Endothelial cell of umbilical vein (primary cell): ENCODE measurements at regions not wholly inside any gene's neighbourhood (a gene's known extent, or its start where the extent isn't known, plus 50 kb on each side); places are given as distances from the start of the nearest gene placed in this dataset.

ENCODE experiments used
- BruUV-seq: library from RNA; stranded (reverse); fragments of 400-500 nt; replicated peaks from 2 replicates; lab custom pipeline; 2021; lab: Mats Ljungman, UMichigan
- CTCF ChIA-PET: fragments of 300-600, 350-600 bp; sonication (Branson Sonifier 250); formaldehyde crosslinking; loops from one replicate; lab custom pipeline; 2021; ENCODE audit warnings: antibody characterized with exemption, inconsistent platforms; lab: Charles Lee
- POLR2A ChIA-PET: fragments of 300-600, 350-600 bp; sonication (Branson Sonifier 250); formaldehyde crosslinking; loops from one replicate; lab custom pipeline; 2021; ENCODE audit warnings: antibody characterized with exemption, inconsistent platforms; lab: Charles Lee
- DNase-seq: peaks from one replicate; pipeline ENCODE4 v3.0.0-alpha.2; 2011; ENCODE audit warnings: low read depth, low spot score
- FAIRE-seq: peaks from 2 replicates; lab custom pipeline; 2011; peaks lifted over from hg19 to GRCh38; lab: Jason Lieb, UNC
- H2AFZ ChIP-seq: 2 replicates; pipeline ENCODE4 v1.6.0; 2012; ENCODE audit warnings: low read depth, low read length, control low read depth, inconsistent platforms
- H3K27ac ChIP-seq: 2 replicates; pipeline ENCODE4 v1.5.1; 2011; ENCODE audit warnings: low read depth, mild to moderate bottlenecking, control low read depth, low read length, moderate library complexity; ENCODE audit not compliant: insufficient read depth
- H3K27me3 ChIP-seq, 2 experiments: 2 replicates each; pipeline versions ENCODE4 v1.6.0 to v1.6.1; 2011; ENCODE audit warnings: low read length in 2 of 2, mixed read lengths in 1 of 2; ENCODE audit not compliant: control insufficient read depth in 2 of 2, insufficient read depth in 2 of 2
- H3K36me3 ChIP-seq, 2 experiments: 2 replicates in 1 of 2; 3 replicates in 1 of 2; pipeline ENCODE4 v1.5.1; 2011; ENCODE audit warnings: low read length in 2 of 2, mild to moderate bottlenecking in 1 of 2, moderate library complexity in 1 of 2; ENCODE audit not compliant: control insufficient read depth in 2 of 2, insufficient read depth in 2 of 2; ENCODE audit errors: extremely low read depth in 1 of 2
- H3K4me1 ChIP-seq: 3 replicates; pipeline ENCODE4 v1.5.1; 2011; ENCODE audit warnings: mild to moderate bottlenecking, low read length; ENCODE audit not compliant: control insufficient read depth, insufficient read depth; ENCODE audit errors: extremely low read depth
- H3K4me2 ChIP-seq: 2 replicates; pipeline ENCODE4 v1.6.1; 2011; ENCODE audit warnings: low read length, control low read depth, mixed read lengths; ENCODE audit not compliant: insufficient read depth
- H3K4me3 ChIP-seq, 3 experiments: fragments of 200-600 bp in 1 of 3; sonication (generic), shearing (Covaris generic) in 1 of 3; replicated peaks in 1 of 3; 2 replicates each; pipeline ENCODE4 v1.5.1; 2011 to 2016; ENCODE audit warnings: control low read depth in 3 of 3, low read length in 3 of 3, mild to moderate bottlenecking in 2 of 3, inconsistent platforms in 1 of 3, low read depth in 1 of 3, moderate library complexity in 1 of 3; ENCODE audit not compliant: insufficient read depth in 1 of 3
- H3K79me2 ChIP-seq: 2 replicates; pipeline ENCODE4 v1.6.0; 2012; ENCODE audit warnings: low read length, inconsistent platforms; ENCODE audit not compliant: control insufficient read depth, insufficient read depth
- H3K9ac ChIP-seq: replicated peaks from 2 replicates; pipeline ENCODE3; 2011; ENCODE audit warnings: low read length, control low read depth; ENCODE audit not compliant: insufficient read depth; ENCODE audit errors: extremely low read depth
- H3K9me1 ChIP-seq: replicated peaks from 3 replicates; pipeline ENCODE4 v1.6.0; 2011; ENCODE audit warnings: mild to moderate bottlenecking, low read length; ENCODE audit not compliant: control insufficient read depth, insufficient read depth; ENCODE audit errors: extremely low read depth
- H3K9me3 ChIP-seq: replicated peaks from 2 replicates; pipeline ENCODE4 v1.5.1; 2012; ENCODE audit warnings: low read length, inconsistent platforms; ENCODE audit not compliant: control insufficient read depth, insufficient read depth
- H4K20me1 ChIP-seq: replicated peaks from 2 replicates; pipeline ENCODE3; 2011; ENCODE audit warnings: mild to moderate bottlenecking, low read length; ENCODE audit not compliant: control insufficient read depth, insufficient read depth; ENCODE audit errors: extremely low read depth
- EZH2 ChIP-seq: IDR thresholded peaks from 2 replicates; pipeline ENCODE4 v1.6.1; 2012; ENCODE audit warnings: borderline replicate concordance, low read depth, mild to moderate bottlenecking, moderate library complexity, low read length, inconsistent platforms; ENCODE audit not compliant: severe bottlenecking
- FOS ChIP-seq: IDR thresholded peaks from 2 replicates; pipeline ENCODE4 v1.6.1; 2011; ENCODE audit warnings: mild to moderate bottlenecking, low read length, moderate library complexity, borderline replicate concordance; ENCODE audit not compliant: insufficient read depth
- GATA2 ChIP-seq: IDR thresholded peaks from 2 replicates; pipeline ENCODE4 v1.7.0; 2011; ENCODE audit warnings: low read depth, mild to moderate bottlenecking, moderate library complexity, mixed read lengths, low read length; ENCODE audit not compliant: insufficient read length, insufficient read depth
- JUN ChIP-seq: IDR thresholded peaks from 2 replicates; pipeline ENCODE4 v1.6.1; 2011; ENCODE audit warnings: borderline replicate concordance, low read depth; ENCODE audit not compliant: insufficient read length, insufficient read depth
- MYC ChIP-seq: IDR thresholded peaks from one replicate; pipeline ENCODE4 v1.6.1; 2011; ENCODE audit warnings: mild to moderate bottlenecking, low read depth, low read length
- POLR2A ChIP-seq: IDR thresholded peaks from 2 replicates; pipeline ENCODE4 v1.6.1; 2012; ENCODE audit warnings: low read depth, mild to moderate bottlenecking, control low read depth, low read length
- POLR2AphosphoS5 ChIP-seq: IDR thresholded peaks from 2 replicates; pipeline ENCODE4 v1.6.1; 2012; ENCODE audit warnings: low read depth, mild to moderate bottlenecking, control low read depth, low read length, moderate library complexity; ENCODE audit not compliant: insufficient read depth
- dilution Hi-C: fragments of 300-500 bp; cut with MboI; formaldehyde crosslinking; loops from one replicate; pipeline ENCODE4 v1.15.0; 2019; ENCODE audit warnings: low sequenced_read_pairs; ENCODE audit not compliant: extremely low pct_ligation_motif_present
- intact Hi-C: fragments of 100-400 bp; cut with micrococcal nuclease; formaldehyde crosslinking; loops from one replicate; pipeline ENCODE4 v1.10.0; 2022
- TF ChIP-seq, protein P1 (sequence below), 2 donors: IDR thresholded peaks; 1 replicate in 1 of 2; 2 replicates in 1 of 2; pipeline ENCODE4 v1.5.1; 2011; ENCODE audit warnings: low read length in 2 of 2, mild to moderate bottlenecking in 2 of 2, moderate library complexity in 2 of 2, control low read depth in 1 of 2, inconsistent platforms in 1 of 2, low read depth in 1 of 2; ENCODE audit not compliant: insufficient read depth in 1 of 2; ENCODE audit errors: extremely low read depth in 1 of 2
- TF ChIP-seq, protein P2 (sequence below): IDR thresholded peaks from 2 replicates; pipeline ENCODE4 v1.6.1; 2011; ENCODE audit not compliant: insufficient read depth, insufficient read length

DNA sequence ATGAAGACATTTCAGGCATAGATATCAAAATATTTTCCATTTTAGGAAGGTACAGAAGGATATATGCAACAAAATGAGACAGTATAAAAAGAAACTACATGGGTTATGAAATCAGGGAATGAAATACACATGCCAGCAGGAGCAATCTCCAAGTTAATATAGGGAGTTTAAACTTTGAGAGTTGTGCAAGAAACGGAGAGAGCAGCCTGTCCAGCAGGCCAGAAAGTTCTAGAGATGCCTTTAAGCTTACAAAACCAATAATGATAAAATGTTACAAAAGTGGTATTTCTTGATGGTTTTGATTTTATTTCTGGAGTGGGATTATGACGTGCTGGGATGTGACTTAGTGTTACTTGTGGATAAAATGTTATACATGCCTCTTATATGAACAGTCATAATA, 2047.9 kb downstream of the ARAP2 start:
- no peaks in the 10 kb centered on the region for H3K79me2 ChIP-seq
- dilution Hi-C loops (no loop called here), intact Hi-C loops (no loop called here)
- H3K27me3 ChIP-seq: no peaks in the 10 kb centered on the region
- no peak overlapping the region for H3K9ac ChIP-seq
- H3K27ac ChIP-seq: no peak overlapping the region
- no peak overlapping the region for H3K4me3 ChIP-seq
- no peaks in the 10 kb centered on the region for H3K4me1 ChIP-seq
- H3K4me2 ChIP-seq: no peak overlapping the region
- DNase-seq (no peak), FAIRE-seq (no peak)
- CTCF ChIA-PET: no interaction called here
- no peaks in the 10 kb centered on the region for H4K20me1 ChIP-seq
- TF ChIP-seq MYC: no peak
- TF ChIP-seq GATA2: no peak
- TF ChIP-seq JUN: no peak
- TF ChIP-seq, protein P1, sequence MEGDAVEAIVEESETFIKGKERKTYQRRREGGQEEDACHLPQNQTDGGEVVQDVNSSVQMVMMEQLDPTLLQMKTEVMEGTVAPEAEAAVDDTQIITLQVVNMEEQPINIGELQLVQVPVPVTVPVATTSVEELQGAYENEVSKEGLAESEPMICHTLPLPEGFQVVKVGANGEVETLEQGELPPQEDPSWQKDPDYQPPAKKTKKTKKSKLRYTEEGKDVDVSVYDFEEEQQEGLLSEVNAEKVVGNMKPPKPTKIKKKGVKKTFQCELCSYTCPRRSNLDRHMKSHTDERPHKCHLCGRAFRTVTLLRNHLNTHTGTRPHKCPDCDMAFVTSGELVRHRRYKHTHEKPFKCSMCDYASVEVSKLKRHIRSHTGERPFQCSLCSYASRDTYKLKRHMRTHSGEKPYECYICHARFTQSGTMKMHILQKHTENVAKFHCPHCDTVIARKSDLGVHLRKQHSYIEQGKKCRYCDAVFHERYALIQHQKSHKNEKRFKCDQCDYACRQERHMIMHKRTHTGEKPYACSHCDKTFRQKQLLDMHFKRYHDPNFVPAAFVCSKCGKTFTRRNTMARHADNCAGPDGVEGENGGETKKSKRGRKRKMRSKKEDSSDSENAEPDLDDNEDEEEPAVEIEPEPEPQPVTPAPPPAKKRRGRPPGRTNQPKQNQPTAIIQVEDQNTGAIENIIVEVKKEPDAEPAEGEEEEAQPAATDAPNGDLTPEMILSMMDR (IDR thresholded peaks at IDR 0.05; ENCODE audit: extremely low read depth in 1 of 2, insufficient read depth in 1 of 2, low read depth in 1 of 2, low read length in 2 of 2): no peak
- TF ChIP-seq, protein P2, sequence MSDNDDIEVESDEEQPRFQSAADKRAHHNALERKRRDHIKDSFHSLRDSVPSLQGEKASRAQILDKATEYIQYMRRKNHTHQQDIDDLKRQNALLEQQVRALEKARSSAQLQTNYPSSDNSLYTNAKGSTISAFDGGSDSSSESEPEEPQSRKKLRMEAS: no peak
- TF ChIP-seq POLR2A: no peak
- TF ChIP-seq POLR2AphosphoS5: no peak
- TF ChIP-seq EZH2: no peak
- no peak for TF ChIP-seq FOS
- POLR2A ChIA-PET: no interaction called here
- H2AFZ ChIP-seq: no peak overlapping the region
- no peaks in the 10 kb centered on the region for H3K36me3 ChIP-seq
- no peaks in the 10 kb centered on the region for H3K9me1 ChIP-seq
- H3K9me3 ChIP-seq: no peaks in the 10 kb centered on the region
- BruUV-seq: no TSS peak
